HG03025 (cell line): ENCODE measurements at regions not wholly inside any gene's neighbourhood (a gene's known extent, or its start where the extent isn't known, plus 50 kb on each side); places are given as distances from the start of the nearest gene placed in this dataset.

Source experiments
- ATAC-seq: cut with Tn5 transposase; IDR thresholded peaks from one replicate; pipeline ENCODE4 v1.9.1; 2021; ENCODE audit warnings: mild to moderate bottlenecking, moderate library complexity; ENCODE audit not compliant: unreplicated experiment, low FRiP score

GRCh38 chr10:129371541-129371940, 95.5 kb upstream of the MGMT start:
- ATAC-seq, result no peak

DNA sequence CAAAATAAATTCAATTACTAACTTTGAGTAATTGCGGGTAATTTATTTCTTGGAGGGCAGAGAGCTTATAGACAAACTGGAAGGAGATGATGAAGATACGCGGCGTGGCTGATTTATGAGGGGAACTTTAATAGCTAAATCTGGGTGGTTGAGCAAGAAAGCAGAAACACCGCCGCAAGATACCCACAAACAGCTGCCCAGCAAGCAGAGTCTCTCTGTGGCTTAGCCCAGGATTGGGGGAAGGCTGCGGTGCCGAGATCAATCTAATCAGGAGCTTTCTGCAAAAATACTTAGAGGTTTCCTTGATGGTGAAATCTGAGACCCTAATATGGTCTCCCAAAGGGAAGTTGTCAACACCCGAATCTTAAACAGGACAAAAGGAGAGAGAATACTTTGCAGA, 94.9 kb upstream of the MGMT start:
- no peak for ATAC-seq

- no peak for ATAC-seq
Measured at GRCh38 chr10:129373231-129373630, 93.8 kb upstream of the MGMT start.

- ATAC-seq, result no peak
Measured at GRCh38 chr10:129373718-129374117, 93.3 kb upstream of the MGMT start.

GRCh38 chr10:129375171-129375570, 91.9 kb upstream of the MGMT start:
- ATAC-seq, result no peak

GRCh38 chr10:129375912-129376311, 91.1 kb upstream of the MGMT start:
- no peak for ATAC-seq

GRCh38 chr10:129380279-129380678, 86.8 kb upstream of the MGMT start:
- ATAC-seq, result no peak

- no peak for ATAC-seq
Measured at GRCh38 chr10:129381741-129382140, 85.3 kb upstream of the MGMT start.

DNA sequence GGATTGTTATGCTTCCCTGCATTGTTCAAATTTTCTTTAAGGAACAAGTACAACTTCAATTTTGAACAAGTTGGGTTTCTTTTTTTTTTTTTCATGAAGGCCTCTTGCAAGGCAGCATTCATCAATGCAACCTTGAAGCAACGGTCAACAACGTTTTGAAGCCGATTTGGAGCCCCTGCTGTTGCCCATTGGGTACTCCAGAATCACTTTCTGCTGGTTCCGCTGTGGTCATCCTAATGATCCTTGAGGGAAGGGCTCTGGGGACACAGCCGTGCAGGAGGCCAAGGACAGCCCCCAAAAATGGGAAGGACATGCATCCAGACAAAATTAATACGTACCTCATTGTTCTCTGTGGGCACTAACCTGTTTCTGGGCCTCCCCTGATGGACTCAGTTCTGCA, 84.6 kb upstream of the MGMT start:
- no peak for ATAC-seq

- ATAC-seq, result no peak
Measured at GRCh38 chr10:129383651-129384050, 83.4 kb upstream of the MGMT start.

DNA sequence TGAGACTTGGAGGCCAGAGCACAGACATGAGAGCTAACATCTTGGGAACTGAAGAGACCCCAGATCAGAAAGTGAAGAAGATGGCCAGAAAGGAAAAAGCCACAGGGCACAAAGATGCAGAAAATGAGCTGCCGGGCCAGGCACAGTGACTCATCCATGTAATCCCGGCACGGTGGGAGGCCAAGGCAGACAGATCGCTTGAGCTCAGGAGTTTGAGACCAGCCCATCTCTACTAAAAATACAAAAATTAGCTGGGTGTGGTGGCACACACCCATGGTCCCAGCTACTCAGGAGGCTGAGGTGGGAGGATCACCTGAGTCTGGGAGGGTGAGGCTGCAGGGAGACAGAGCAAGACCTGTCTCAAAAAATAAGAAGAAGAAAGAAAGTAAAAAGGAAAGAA, 81.4 kb upstream of the MGMT start:
- ATAC-seq, result no peak

GRCh38 chr10:129386415-129387257, 80.4 kb upstream of the MGMT start:
- no peak for ATAC-seq

- no peak for ATAC-seq
Measured at GRCh38 chr10:129387258-129387525, 79.8 kb upstream of the MGMT start.

- ATAC-seq, result no peak
Measured at GRCh38 chr10:129388435-129388834, 78.6 kb upstream of the MGMT start.

GRCh38 chr10:129389194-129389593, 77.8 kb upstream of the MGMT start:
- ATAC-seq, result no peak

DNA sequence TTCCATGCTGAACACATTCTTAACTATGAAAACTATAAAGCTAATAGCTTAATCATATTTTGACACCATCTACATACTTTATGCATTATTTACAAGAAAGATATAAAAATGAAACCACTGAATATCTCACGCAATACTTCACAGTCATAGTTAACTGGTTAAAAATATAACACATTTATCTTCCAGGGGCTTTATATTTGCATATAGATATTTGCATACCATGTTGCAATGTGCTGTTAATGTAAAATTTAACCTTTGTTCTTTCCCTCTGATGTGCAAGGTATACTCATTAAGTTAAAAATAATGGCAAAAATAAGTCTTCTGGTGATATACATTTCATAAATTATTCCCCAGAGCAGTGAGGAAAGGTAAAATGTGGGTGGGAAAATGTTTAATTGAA, 76.9 kb upstream of the MGMT start:
- no peak for ATAC-seq

DNA sequence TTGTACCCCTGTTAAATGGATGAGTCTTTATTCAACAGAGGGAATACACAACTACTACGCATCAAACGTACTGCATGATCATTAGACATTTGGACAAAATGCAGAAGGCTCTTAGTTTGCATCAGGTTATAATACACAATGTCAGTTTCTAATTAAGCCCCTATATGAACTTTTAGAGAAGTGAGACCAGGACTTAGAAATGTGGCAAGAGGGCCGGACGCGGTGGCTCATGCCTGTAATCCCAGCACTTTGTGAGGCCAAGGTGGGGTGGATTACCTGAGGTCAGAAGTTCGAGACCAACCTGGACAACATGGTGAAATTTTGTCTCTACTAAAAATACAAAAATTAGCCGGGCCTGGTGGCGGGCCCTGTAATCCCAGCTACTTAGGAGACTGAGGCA, 76.3 kb upstream of the MGMT start:
- no peak for ATAC-seq

DNA sequence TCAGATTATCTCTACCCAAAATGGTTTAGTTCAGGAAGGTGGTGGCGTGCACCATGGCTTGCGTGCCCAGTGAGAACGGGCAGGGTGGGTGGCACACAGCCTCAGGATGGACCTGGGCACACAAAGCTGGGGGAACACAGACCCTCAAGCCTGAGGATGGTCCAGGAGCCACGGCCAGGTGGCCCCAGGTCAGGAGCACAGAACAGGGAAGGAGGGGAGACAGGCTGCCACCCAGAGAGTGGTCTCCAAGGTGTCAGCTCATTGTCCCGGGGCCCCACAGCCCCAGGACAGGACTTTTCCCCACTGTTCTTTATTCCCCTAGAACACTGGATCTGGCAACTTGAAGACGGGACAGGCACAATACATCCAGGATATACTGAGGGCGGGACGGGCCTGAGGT, 75.6 kb upstream of the MGMT start:
- ATAC-seq, result no peak

DNA sequence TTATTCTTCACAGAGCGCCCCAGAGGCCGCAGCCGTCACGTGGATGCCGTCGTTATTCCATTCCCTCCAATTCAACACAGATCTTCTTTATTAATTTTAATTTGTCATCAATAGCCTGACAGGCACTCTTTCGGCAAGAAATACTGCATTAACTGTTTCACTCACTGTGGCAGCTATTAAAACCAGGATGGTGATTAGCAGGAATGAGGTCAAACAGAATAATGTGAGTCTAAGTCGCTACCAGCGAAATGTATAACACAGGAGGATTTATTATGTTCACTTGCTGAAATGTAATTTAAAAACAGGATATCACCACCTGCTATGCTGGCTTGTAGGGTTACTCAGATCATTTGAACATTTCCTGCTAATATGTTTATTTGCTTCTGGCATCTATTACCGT, 74.2 kb upstream of the MGMT start:
- ATAC-seq, result no peak

- ATAC-seq, result no peak
Measured at GRCh38 chr10:129393812-129394211, 73.2 kb upstream of the MGMT start.

GRCh38 chr10:129394518-129395328, 72.3 kb upstream of the MGMT start:
- no peak for ATAC-seq
